ENCODE measurements at regions not wholly inside any gene's neighbourhood (a gene's known extent, or its start where the extent isn't known, plus 50 kb on each side); places are given as distances from the start of the nearest gene placed in this dataset.

- TF ChIP-seq POLR2A (IDR thresholded peaks at IDR 0.05; ENCODE audit: low read depth, low read length), result no peak
- no peak for TF ChIP-seq POLR2AphosphoS5 (IDR thresholded peaks at IDR 0.05; ENCODE audit: low read depth, low read length)
- TF ChIP-seq TAF1 (IDR thresholded peaks at IDR 0.05; ENCODE audit: low read depth, low read length), result no peak
- no peak for TF ChIP-seq SPI1 (IDR thresholded peaks at IDR 0.05; ENCODE audit: low read depth, low read length)
- TF ChIP-seq PAX5 (IDR thresholded peaks at IDR 0.05; ENCODE audit: insufficient read depth, low read length, severe bottlenecking), result no peak
- TF ChIP-seq POU2F2 (IDR thresholded peaks at IDR 0.05; ENCODE audit: low read depth, low read length), result no peak
Measured at GRCh38 chr1:182279302-182279701, 112.3 kb downstream of the GLUL start.
